ENCODE measurements at regions not wholly inside any gene's neighbourhood (a gene's known extent, or its start where the extent isn't known, plus 50 kb on each side); places are given as distances from the start of the nearest gene placed in this dataset.

GRCh38 chr10:3241967-3242650 lies 69.5 kb upstream of the PITRM1 start:
- Histone ChIP-seq H3K9ac (replicated peaks; ENCODE audit: extremely low read depth, insufficient read depth, low read length) (no peak overlapping the region), H3K9me1 (replicated peaks; ENCODE audit: control insufficient read depth, extremely low read depth, insufficient read depth, low read length) (no peaks in the 10 kb centered on the region), H3K27ac (ENCODE audit: insufficient read depth, low read depth, low read length) (no peak overlapping the region), H3K79me2 (ENCODE audit: control insufficient read depth, insufficient read depth, low read length) (no peaks in the 10 kb centered on the region), H3K9me3 (replicated peaks; ENCODE audit: control insufficient read depth, insufficient read depth, low read length) (no peaks in the 10 kb centered on the region), H3K4me2 (ENCODE audit: insufficient read depth, low read length) (no peak overlapping the region), H3K4me1 (ENCODE audit: control insufficient read depth, extremely low read depth, insufficient read depth, low read length) (peaks cover 11% of the 10 kb centered on the region), H4K20me1 (replicated peaks; ENCODE audit: control insufficient read depth, extremely low read depth, insufficient read depth, low read length) (no peaks in the 10 kb centered on the region), H2AFZ (ENCODE audit: low read depth, low read length) (no peak overlapping the region), H3K36me3 (ENCODE audit: control insufficient read depth in 2 of 2, extremely low read depth in 1 of 2, insufficient read depth in 2 of 2, low read length in 2 of 2) (no peaks in the 10 kb centered on the region), H3K27me3 (ENCODE audit: control insufficient read depth in 2 of 2, insufficient read depth in 2 of 2, low read length in 2 of 2) (no peaks in the 10 kb centered on the region), H3K4me3 (replicated peaks in 1 of 3; ENCODE audit: insufficient read depth in 1 of 3, low read depth in 1 of 3, low read length in 3 of 3) (no peak overlapping the region)
- no peak for FAIRE-seq
- ChIA-PET POLR2A (no interaction called here), CTCF (interaction anchor here (0.6 to 1.0 kb wide), 2 partner anchors 21 to 1524 kb away, joined by 3 read pairs; no protein-coding TSS in a partner anchor)
- TF ChIP-seq EZH2 (IDR thresholded peaks at IDR 0.05; ENCODE audit: borderline replicate concordance, low read depth, low read length, severe bottlenecking) (no peak), POLR2AphosphoS5 (IDR thresholded peaks at IDR 0.05; ENCODE audit: insufficient read depth, low read depth, low read length) (no peak), FOS (IDR thresholded peaks at IDR 0.05; ENCODE audit: borderline replicate concordance, insufficient read depth, low read length) (no peak), JUN (IDR thresholded peaks at IDR 0.05; ENCODE audit: borderline replicate concordance, insufficient read depth, insufficient read length, low read depth) (no peak), CTCF (IDR thresholded peaks at IDR 0.05; ENCODE audit: extremely low read depth in 1 of 2, insufficient read depth in 1 of 2, low read depth in 1 of 2, low read length in 2 of 2) (no peak), MYC (IDR thresholded peaks at IDR 0.05; ENCODE audit: low read depth, low read length) (no peak), POLR2A (IDR thresholded peaks at IDR 0.05; ENCODE audit: low read depth, low read length) (no peak), GATA2 (IDR thresholded peaks at IDR 0.05; ENCODE audit: insufficient read depth, insufficient read length, low read depth, low read length) (no peak), MAX (IDR thresholded peaks at IDR 0.05; ENCODE audit: insufficient read depth, insufficient read length) (no peak)
- dilution Hi-C loops (cut with MboI; ENCODE audit: extremely low pct_ligation_motif_present, low sequenced_read_pairs) = no loop called here
- intact Hi-C loops (cut with micrococcal nuclease) = loop anchor here (2.0 to 10.0 kb wide), 3 partner anchors 123 to 1525 kb away; no protein-coding TSS in a partner anchor
- no peak for DNase-seq (ENCODE audit: low read depth, low spot score)
- no TSS peak for BruUV-seq (replicated peaks)
